Tibial artery (tissue), 4 donors: ENCODE measurements at regions not wholly inside any gene's neighbourhood (a gene's known extent, or its start where the extent isn't known, plus 50 kb on each side); places are given as distances from the start of the nearest gene placed in this dataset.

Source experiments
- DNase-seq, 2 donors: peaks; one replicate each; pipeline ENCODE4 v3.0.0-alpha.2; 2019
- H3K27ac ChIP-seq, 2 donors: fragments of 200-600 bp; sonication (generic) in 1 of 2; 1 replicate in 1 of 2; 2 replicates in 1 of 2; pipeline ENCODE4 v1.5.1; 2018 to 2019; ENCODE audit warnings: mild to moderate bottlenecking in 1 of 2
- H3K27me3 ChIP-seq, 2 donors: fragments of 200-600 bp; sonication (generic) in 1 of 2; one replicate each; pipeline versions ENCODE4 v1.5.1 to v1.6.0; 2016 to 2019
- H3K36me3 ChIP-seq, 3 donors: fragments of 200-600 bp; sonication (generic) in 2 of 3; one replicate each; pipeline ENCODE4 v1.5.1; 2016 to 2019; ENCODE audit warnings: mild to moderate bottlenecking in 2 of 3
- H3K4me1 ChIP-seq, 4 donors: fragments of 200-600 bp; sonication (generic) in 2 of 4; 1 replicate in 3 of 4; 2 replicates in 1 of 4; pipeline ENCODE4 v1.5.1; 2016 to 2019
- H3K4me3 ChIP-seq, 2 donors: fragments of 200-600 bp; sonication (generic) in 1 of 2; 1 replicate in 1 of 2; 2 replicates in 1 of 2; pipeline ENCODE4 v1.5.1; 2018 to 2019; ENCODE audit warnings: mild to moderate bottlenecking in 2 of 2
- H3K9me3 ChIP-seq, 3 donors: fragments of 200-600 bp; sonication (generic) in 1 of 3; one replicate each; pipeline ENCODE4 v1.5.1; 2016 to 2019
- CTCF ChIP-seq, 2 experiments: fragments of 200-600 bp in 1 of 2; fragments of 450-650 bp in 1 of 2; IDR thresholded peaks; one replicate each; pipeline ENCODE4 v1.5.1; 2017 to 2019; ENCODE audit warnings: antibody characterized with exemption in 2 of 2, mild to moderate bottlenecking in 1 of 2, moderate library complexity in 1 of 2
- intact Hi-C: fragments of 100-400 bp; cut with DNase I; formaldehyde crosslinking; loops from one replicate; pipeline ENCODE4 v1.15.0; 2023; ENCODE audit warnings: low total_unique reads

GRCh38 chr6:139832493-139833305, 458.3 kb upstream of the CITED2 start:
- no peak for TF ChIP-seq CTCF (IDR thresholded peaks at IDR 0.05)
- Histone ChIP-seq H3K36me3 (no peaks in the 10 kb centered on the region), H3K4me1 (peaks cover 0 to 9% (median 0%) of the 10 kb centered on the region in 4 donors), H3K4me3 (no peak overlapping the region), H3K27me3 (no peaks in the 10 kb centered on the region), H3K27ac (no peak overlapping the region), H3K9me3 (no peaks in the 10 kb centered on the region)
- no peak for DNase-seq
- intact Hi-C loops = no loop called here

GRCh38 chr6:139829576-139829975, 455.1 kb upstream of the CITED2 start:
- Histone ChIP-seq H3K27me3 (no peaks in the 10 kb centered on the region), H3K4me1 (peaks cover 0 to 9% (median 0%) of the 10 kb centered on the region in 4 donors), H3K9me3 (no peaks in the 10 kb centered on the region), H3K36me3 (no peaks in the 10 kb centered on the region), H3K4me3 (no peak overlapping the region), H3K27ac (no peak overlapping the region)
- TF ChIP-seq CTCF (IDR thresholded peaks at IDR 0.05) = no peak
- intact Hi-C loops = no loop called here
- DNase-seq = no peak

- intact Hi-C loops = no loop called here
- H3K4me3 ChIP-seq = no peak overlapping the region
- DNase-seq = no peak
- no peaks in the 10 kb centered on the region for H3K9me3 ChIP-seq
- no peak overlapping the region for H3K27ac ChIP-seq
- no peak for TF ChIP-seq CTCF (IDR thresholded peaks at IDR 0.05)
- H3K36me3 ChIP-seq = no peaks in the 10 kb centered on the region
- H3K4me1 ChIP-seq = peaks cover 0 to 9% (median 0%) of the 10 kb centered on the region in 4 donors
- H3K27me3 ChIP-seq = no peaks in the 10 kb centered on the region
These were observed 454.5 kb upstream of the CITED2 start for GRCh38 chr6:139828751-139829519.

- no peak overlapping the region for H3K4me3 ChIP-seq
- H3K4me1 ChIP-seq = peaks cover 0 to 12% (median 0%) of the 10 kb centered on the region in 4 donors
- H3K27me3 ChIP-seq = no peaks in the 10 kb centered on the region
These were observed 451.5 kb upstream of the CITED2 start for GRCh38 chr6:139825935-139826374.

GRCh38 chr6:139824864-139825263, 450.4 kb upstream of the CITED2 start:
- Histone ChIP-seq H3K27ac (no peak overlapping the region), H3K4me3 (no peak overlapping the region), H3K27me3 (no peaks in the 10 kb centered on the region), H3K9me3 (no peaks in the 10 kb centered on the region), H3K4me1 (peaks cover 0 to 14% (median 0%) of the 10 kb centered on the region in 4 donors), H3K36me3 (no peaks in the 10 kb centered on the region)
- intact Hi-C loops = no loop called here
- no peak for TF ChIP-seq CTCF (IDR thresholded peaks at IDR 0.05)
- DNase-seq = no peak

More at GRCh38 chr6:139825935-139826374, 451.5 kb upstream of the CITED2 start:
- H3K9me3 ChIP-seq = no peaks in the 10 kb centered on the region
- TF ChIP-seq CTCF (IDR thresholded peaks at IDR 0.05) = no peak
- H3K36me3 ChIP-seq = no peaks in the 10 kb centered on the region
- intact Hi-C loops = no loop called here
- no peak for DNase-seq
- H3K27ac ChIP-seq = no peak overlapping the region
